ENCODE measurements at regions not wholly inside any gene's neighbourhood (a gene's known extent, or its start where the extent isn't known, plus 50 kb on each side); places are given as distances from the start of the nearest gene placed in this dataset.

GRCh38 chr10:62648921-62649320 lies 155.6 kb upstream of the ADO start:
- Histone ChIP-seq H3K79me2 (no peaks in the 10 kb centered on the region), H3K27me3 (ENCODE audit: control insufficient read depth, insufficient read depth, low read length) (no peaks in the 10 kb centered on the region), H3K4me2 (ENCODE audit: low read length) (no peak overlapping the region), H3K9me3 (ENCODE audit: control insufficient read depth, low read length) (no peaks in the 10 kb centered on the region), H3K9ac (no peak overlapping the region), H3K36me3 (ENCODE audit: control insufficient read depth, insufficient read depth, low read length) (no peaks in the 10 kb centered on the region), H2AFZ (no peak overlapping the region), H3K27ac (no peak overlapping the region), H3K4me1 (no peaks in the 10 kb centered on the region), H3K4me3 (ENCODE audit: low read depth, low read length) (no peak overlapping the region)
- no peak for TF ChIP-seq CTCF (IDR thresholded peaks at IDR 0.05)

GRCh38 chr10:62650411-62650810 lies 154.1 kb upstream of the ADO start:
- TF ChIP-seq CTCF (IDR thresholded peaks at IDR 0.05): no peak
- no peaks in the 10 kb centered on the region for H3K36me3 ChIP-seq (ENCODE audit: control insufficient read depth, insufficient read depth, low read length)
- H3K79me2 ChIP-seq: no peaks in the 10 kb centered on the region

GRCh38 chr10:62651341-62651740 lies 153.2 kb upstream of the ADO start:
- TF ChIP-seq CTCF (IDR thresholded peaks at IDR 0.05): no peak
- Histone ChIP-seq H3K27ac (no peak overlapping the region), H2AFZ (no peak overlapping the region)

More at GRCh38 chr10:62650411-62650810, 154.1 kb upstream of the ADO start:
- H3K4me2 ChIP-seq (ENCODE audit: low read length): no peak overlapping the region
- H2AFZ ChIP-seq: no peak overlapping the region
- no peaks in the 10 kb centered on the region for H3K27me3 ChIP-seq (ENCODE audit: control insufficient read depth, insufficient read depth, low read length)
- H3K9me3 ChIP-seq (ENCODE audit: control insufficient read depth, low read length): no peaks in the 10 kb centered on the region
- H3K9ac ChIP-seq: no peak overlapping the region
- no peak overlapping the region for H3K27ac ChIP-seq
- no peaks in the 10 kb centered on the region for H3K4me1 ChIP-seq
- H3K4me3 ChIP-seq (ENCODE audit: low read depth, low read length): no peak overlapping the region

GRCh38 chr10:62652114-62652513 lies 152.4 kb upstream of the ADO start:
- Histone ChIP-seq H2AFZ (no peak overlapping the region), H3K27me3 (ENCODE audit: control insufficient read depth, insufficient read depth, low read length) (no peaks in the 10 kb centered on the region), H3K9me3 (ENCODE audit: control insufficient read depth, low read length) (no peaks in the 10 kb centered on the region), H3K9ac (no peak overlapping the region), H3K36me3 (ENCODE audit: control insufficient read depth, insufficient read depth, low read length) (no peaks in the 10 kb centered on the region), H3K27ac (no peak overlapping the region), H3K4me1 (no peaks in the 10 kb centered on the region), H3K4me3 (ENCODE audit: low read depth, low read length) (no peak overlapping the region), H3K79me2 (no peaks in the 10 kb centered on the region), H3K4me2 (ENCODE audit: low read length) (no peak overlapping the region)
- TF ChIP-seq CTCF (IDR thresholded peaks at IDR 0.05): no peak

More at GRCh38 chr10:62651341-62651740, 153.2 kb upstream of the ADO start:
- Histone ChIP-seq H3K79me2 (no peaks in the 10 kb centered on the region), H3K9ac (no peak overlapping the region), H3K4me3 (ENCODE audit: low read depth, low read length) (no peak overlapping the region), H3K4me1 (no peaks in the 10 kb centered on the region), H3K4me2 (ENCODE audit: low read length) (no peak overlapping the region), H3K9me3 (ENCODE audit: control insufficient read depth, low read length) (no peaks in the 10 kb centered on the region), H3K27me3 (ENCODE audit: control insufficient read depth, insufficient read depth, low read length) (no peaks in the 10 kb centered on the region), H3K36me3 (ENCODE audit: control insufficient read depth, insufficient read depth, low read length) (no peaks in the 10 kb centered on the region)

- Histone ChIP-seq H3K4me3 (ENCODE audit: low read depth, low read length) (no peak overlapping the region), H3K4me2 (ENCODE audit: low read length) (no peak overlapping the region), H3K36me3 (ENCODE audit: control insufficient read depth, insufficient read depth, low read length) (no peaks in the 10 kb centered on the region), H3K9ac (no peak overlapping the region), H3K79me2 (no peaks in the 10 kb centered on the region), H3K4me1 (no peaks in the 10 kb centered on the region), H3K9me3 (ENCODE audit: control insufficient read depth, low read length) (no peaks in the 10 kb centered on the region), H2AFZ (no peak overlapping the region), H3K27me3 (ENCODE audit: control insufficient read depth, insufficient read depth, low read length) (no peaks in the 10 kb centered on the region), H3K27ac (no peak overlapping the region)
- TF ChIP-seq CTCF (IDR thresholded peaks at IDR 0.05): no peak
Observed at GRCh38 chr10:62652564-62652963, 152.0 kb upstream of the ADO start.
